SJCRH30 (cell line): ENCODE measurements at regions not wholly inside any gene's neighbourhood (a gene's known extent, or its start where the extent isn't known, plus 50 kb on each side); places are given as distances from the start of the nearest gene placed in this dataset.

Experiments used
- DNase-seq, 2 experiments: peaks; one replicate each; pipeline ENCODE4 v3.0.0-alpha.2; 2015 to 2020
- H3K27ac ChIP-seq: fragments of 250-450 bp; sonication (Bioruptor Pico); 2 replicates; pipeline ENCODE4 v1.5.1; 2020; ENCODE audit warnings: mild to moderate bottlenecking, moderate library complexity
- H3K27me3 ChIP-seq: fragments of 250-450 bp; sonication (Bioruptor Pico); 2 replicates; pipeline ENCODE4 v1.5.1; 2020; ENCODE audit warnings: mild to moderate bottlenecking, moderate library complexity
- H3K36me3 ChIP-seq: fragments of 250-450 bp; sonication (Bioruptor Pico); 2 replicates; pipeline ENCODE4 v1.5.1; 2020; ENCODE audit warnings: mild to moderate bottlenecking, moderate library complexity
- H3K4me1 ChIP-seq: fragments of 250-450 bp; sonication (Bioruptor Pico); 2 replicates; pipeline ENCODE4 v1.5.1; 2020; ENCODE audit warnings: mild to moderate bottlenecking, moderate library complexity
- H3K4me3 ChIP-seq: fragments of 250-450 bp; sonication (Bioruptor Pico); 2 replicates; pipeline ENCODE4 v1.5.1; 2020; ENCODE audit warnings: mild to moderate bottlenecking, moderate library complexity
- H3K9me3 ChIP-seq: fragments of 250-450 bp; sonication (Bioruptor Pico); replicated peaks from 2 replicates; pipeline ENCODE4 v1.5.1; 2020; ENCODE audit warnings: mild to moderate bottlenecking, moderate library complexity

GRCh38 chr4:143083756-143084472 is 100.8 kb upstream of the USP38 start:
- Histone ChIP-seq H3K4me3 (no peak overlapping the region), H3K27ac (no peak overlapping the region), H3K27me3 (no peaks in the 10 kb centered on the region), H3K9me3 (no peaks in the 10 kb centered on the region), H3K4me1 (peaks cover 14% of the 10 kb centered on the region), H3K36me3 (no peaks in the 10 kb centered on the region)
- peak; percentile 20 to 63 for DNase-seq

- H3K4me3 ChIP-seq, result no peak overlapping the region
- H3K27ac ChIP-seq, result no peak overlapping the region
- no peaks in the 10 kb centered on the region for H3K9me3 ChIP-seq
- DNase-seq, result peak in 1 of 2 experiments; percentile 10
- no peaks in the 10 kb centered on the region for H3K36me3 ChIP-seq
- peaks cover 14% of the 10 kb centered on the region for H3K4me1 ChIP-seq
- H3K27me3 ChIP-seq, result no peaks in the 10 kb centered on the region
Measured at GRCh38 chr4:143084566-143084965, 100.2 kb upstream of the USP38 start.

DNA sequence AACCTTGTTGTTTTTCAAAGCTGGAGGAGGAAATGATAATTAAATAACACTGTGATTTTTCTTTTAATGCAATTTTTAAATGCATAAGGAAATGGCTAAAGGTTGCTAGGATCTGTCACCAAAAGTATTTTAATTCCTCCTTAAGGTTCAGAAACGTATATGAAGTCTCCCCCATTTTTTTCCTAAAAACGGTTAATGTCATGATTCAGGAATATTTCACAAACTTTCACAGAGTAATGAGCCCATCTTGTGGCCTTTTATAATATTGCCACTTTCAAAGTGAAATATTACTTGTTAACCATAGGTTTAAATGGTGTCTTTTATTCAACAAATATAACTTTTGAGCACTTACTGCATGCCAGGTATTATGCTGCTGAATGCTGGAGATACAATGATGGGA is 99.5 kb upstream of the USP38 start:
- Histone ChIP-seq H3K9me3 (no peaks in the 10 kb centered on the region), H3K4me3 (no peak overlapping the region), H3K4me1 (peaks cover 14% of the 10 kb centered on the region), H3K27ac (no peak overlapping the region), H3K27me3 (no peaks in the 10 kb centered on the region), H3K36me3 (no peaks in the 10 kb centered on the region)
- peak in 1 of 2 experiments; percentile 35 for DNase-seq

DNA sequence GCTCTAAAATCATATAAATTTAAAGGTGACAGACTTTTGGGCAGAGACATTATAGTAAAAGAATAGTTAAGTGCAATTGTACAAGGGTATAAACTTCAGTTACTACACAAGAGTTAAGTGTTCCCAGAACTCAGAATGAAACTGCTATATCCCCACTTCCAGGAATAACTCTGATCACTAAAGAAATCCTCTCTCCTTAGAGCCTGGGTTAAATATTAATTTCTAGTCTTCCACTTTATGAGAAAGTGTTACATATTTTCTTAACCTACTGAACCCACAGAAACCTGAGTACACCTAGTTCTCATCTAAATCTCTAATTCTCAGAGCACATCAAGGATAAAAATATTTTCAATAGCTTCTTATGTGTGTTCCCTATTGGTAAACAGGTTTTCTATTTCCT is 99.1 kb upstream of the USP38 start:
- Histone ChIP-seq H3K36me3 (no peaks in the 10 kb centered on the region), H3K4me1 (peaks cover 14% of the 10 kb centered on the region), H3K9me3 (no peaks in the 10 kb centered on the region), H3K27me3 (no peaks in the 10 kb centered on the region), H3K27ac (no peak overlapping the region), H3K4me3 (no peak overlapping the region)
- no peak for DNase-seq

DNA sequence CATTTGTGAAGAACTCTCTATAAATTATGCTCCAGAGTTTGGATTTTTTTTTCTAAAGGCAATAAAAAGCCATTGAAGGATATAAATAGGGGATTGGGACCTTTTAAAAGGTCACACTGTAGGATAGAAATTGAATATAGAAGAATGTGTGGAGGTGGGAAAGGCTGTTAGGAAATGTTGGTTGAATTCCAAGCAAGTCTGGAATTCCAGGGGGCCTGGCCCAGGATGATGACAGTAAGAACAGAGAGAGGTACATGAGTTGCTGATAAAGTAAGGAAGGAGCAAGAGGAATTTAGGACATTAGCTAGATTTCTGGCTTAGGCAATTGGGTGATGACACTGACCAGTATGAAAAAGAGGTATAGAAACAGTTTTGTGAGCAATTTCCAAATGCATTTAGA is 95.4 kb upstream of the USP38 start:
- DNase-seq, result no peak
- H3K9me3 ChIP-seq, result no peaks in the 10 kb centered on the region
- no peak overlapping the region for H3K4me3 ChIP-seq

DNA sequence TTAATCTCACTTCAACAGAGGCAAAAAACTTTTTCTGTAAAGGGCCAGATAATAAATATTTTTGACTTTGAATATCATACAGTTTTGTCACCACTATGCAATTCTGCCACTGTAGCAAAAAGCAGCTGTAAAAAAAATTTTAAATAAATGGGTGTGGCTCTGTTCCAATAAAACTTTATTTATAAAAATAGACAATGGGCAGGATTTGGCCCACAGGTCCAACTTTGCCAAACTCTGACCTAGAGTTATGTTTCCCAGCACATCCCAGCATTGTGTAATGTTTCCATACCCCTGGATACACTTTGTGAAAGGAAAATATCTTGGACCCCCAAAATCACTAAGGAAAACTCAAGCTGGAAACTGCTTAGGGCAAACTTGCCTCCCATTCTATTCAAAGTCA is 94.9 kb upstream of the USP38 start:
- H3K27me3 ChIP-seq, result no peaks in the 10 kb centered on the region
- no peaks in the 10 kb centered on the region for H3K36me3 ChIP-seq
- no peak overlapping the region for H3K27ac ChIP-seq
- no peaks in the 10 kb centered on the region for H3K4me1 ChIP-seq
- no peaks in the 10 kb centered on the region for H3K9me3 ChIP-seq
- DNase-seq, result no peak
- H3K4me3 ChIP-seq, result no peak overlapping the region

More for the DNA sequence above, 95.4 kb upstream of the USP38 start:
- no peak overlapping the region for H3K27ac ChIP-seq
- H3K4me1 ChIP-seq, result 0 out of 2 replicates have a peak, but pooled peaks cover 5% of the 10 kb centered on the region
- H3K27me3 ChIP-seq, result no peaks in the 10 kb centered on the region
- no peaks in the 10 kb centered on the region for H3K36me3 ChIP-seq

- DNase-seq, result no peak
- H3K27me3 ChIP-seq, result no peaks in the 10 kb centered on the region
- H3K36me3 ChIP-seq, result no peaks in the 10 kb centered on the region
- no peaks in the 10 kb centered on the region for H3K4me1 ChIP-seq
- H3K9me3 ChIP-seq, result no peaks in the 10 kb centered on the region
- H3K27ac ChIP-seq, result no peak overlapping the region
- no peak overlapping the region for H3K4me3 ChIP-seq
Measured at GRCh38 chr4:143091862-143092261, 92.9 kb upstream of the USP38 start.

GRCh38 chr4:143095447-143095846 is 89.3 kb upstream of the USP38 start:
- no peaks in the 10 kb centered on the region for H3K9me3 ChIP-seq
- H3K27me3 ChIP-seq, result no peaks in the 10 kb centered on the region
- H3K4me1 ChIP-seq, result no peaks in the 10 kb centered on the region
- no peak overlapping the region for H3K4me3 ChIP-seq
- no peak overlapping the region for H3K27ac ChIP-seq
- no peaks in the 10 kb centered on the region for H3K36me3 ChIP-seq
- no peak for DNase-seq

GRCh38 chr4:143097751-143098150 is 87.0 kb upstream of the USP38 start:
- Histone ChIP-seq H3K36me3 (no peaks in the 10 kb centered on the region), H3K4me3 (no peak overlapping the region), H3K4me1 (no peaks in the 10 kb centered on the region), H3K27me3 (no peaks in the 10 kb centered on the region), H3K27ac (no peak overlapping the region), H3K9me3 (no peaks in the 10 kb centered on the region)
- no peak for DNase-seq

DNA sequence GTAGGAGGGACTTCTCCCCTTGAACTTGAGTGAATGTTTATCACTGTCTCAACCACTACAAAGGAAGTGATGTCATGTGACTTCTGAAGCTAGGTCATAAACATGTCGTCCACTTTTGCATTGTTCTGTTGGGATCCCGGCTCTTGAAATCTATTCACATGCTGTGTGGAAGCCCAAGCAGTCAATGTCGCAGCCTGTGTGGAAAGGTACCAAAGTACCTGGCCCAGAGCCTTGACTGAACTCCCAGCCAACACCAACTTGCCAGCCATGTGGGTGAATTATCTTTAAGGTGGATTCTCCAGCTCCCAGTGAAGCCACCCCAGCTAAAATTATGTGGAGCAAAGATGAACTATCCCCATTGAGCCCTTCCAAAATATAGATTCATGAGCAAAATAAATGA is 85.0 kb upstream of the USP38 start:
- H3K4me1 ChIP-seq, result no peaks in the 10 kb centered on the region
- no peak overlapping the region for H3K27ac ChIP-seq
- H3K36me3 ChIP-seq, result no peaks in the 10 kb centered on the region
- H3K4me3 ChIP-seq, result no peak overlapping the region
- no peaks in the 10 kb centered on the region for H3K9me3 ChIP-seq
- DNase-seq, result no peak
- H3K27me3 ChIP-seq, result no peaks in the 10 kb centered on the region

DNA sequence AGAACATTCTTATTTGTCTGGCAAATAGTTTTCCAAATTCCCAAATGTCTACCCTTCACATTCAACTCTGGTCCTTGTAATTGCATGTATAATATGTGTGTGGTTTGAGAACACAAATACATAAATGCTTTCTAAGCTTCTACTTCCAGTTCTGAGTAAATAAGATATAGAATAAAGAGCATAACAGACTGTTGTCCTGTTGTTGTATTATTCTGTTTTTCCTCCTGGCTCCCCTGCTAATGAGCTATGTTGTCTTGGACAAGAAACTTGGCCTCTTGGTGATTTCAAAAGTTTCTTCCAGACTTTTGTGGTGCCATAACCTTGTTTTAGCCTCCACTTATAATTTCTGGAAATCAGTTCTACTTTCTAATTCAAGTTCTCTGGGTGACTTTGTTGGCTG is 75.3 kb upstream of the USP38 start:
- H3K4me1 ChIP-seq, result no peaks in the 10 kb centered on the region
- H3K27me3 ChIP-seq, result no peaks in the 10 kb centered on the region
- no peak overlapping the region for H3K4me3 ChIP-seq
- DNase-seq, result no peak
- H3K9me3 ChIP-seq, result no peaks in the 10 kb centered on the region; the same call in 1 of the 2 replicates
- H3K27ac ChIP-seq, result no peak overlapping the region
- H3K36me3 ChIP-seq, result no peaks in the 10 kb centered on the region

GRCh38 chr4:143118663-143119062 is 66.1 kb upstream of the USP38 start:
- DNase-seq, result no peak
- H3K4me3 ChIP-seq, result no peak overlapping the region
- H3K4me1 ChIP-seq, result peaks cover 4% of the 10 kb centered on the region
- H3K27me3 ChIP-seq, result no peaks in the 10 kb centered on the region
- H3K9me3 ChIP-seq, result no peaks in the 10 kb centered on the region; the same call in 1 of the 2 replicates
- H3K36me3 ChIP-seq, result no peaks in the 10 kb centered on the region
- no peak overlapping the region for H3K27ac ChIP-seq

DNA sequence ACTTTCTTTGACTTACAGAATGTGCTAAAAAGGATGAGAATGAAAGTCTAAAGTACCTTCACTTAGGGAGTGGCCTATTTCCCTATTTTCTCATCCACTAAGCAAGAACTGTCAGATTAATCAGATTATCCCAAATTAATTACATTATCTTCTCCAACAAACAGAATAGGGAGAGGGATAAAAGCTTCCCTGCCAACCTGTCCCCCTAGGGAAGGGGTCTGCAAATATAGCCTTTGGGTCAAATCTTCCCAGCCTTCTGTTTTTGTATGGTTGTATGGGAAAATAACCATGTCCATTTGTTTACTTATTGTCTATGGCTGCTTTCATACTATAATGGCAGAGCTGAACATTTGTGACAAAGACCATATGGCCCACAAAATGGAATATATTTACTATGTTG is 57.1 kb upstream of the USP38 start:
- Histone ChIP-seq H3K4me3 (no peak overlapping the region), H3K9me3 (no peaks in the 10 kb centered on the region), H3K27me3 (no peaks in the 10 kb centered on the region), H3K36me3 (no peaks in the 10 kb centered on the region), H3K4me1 (no peaks in the 10 kb centered on the region), H3K27ac (no peak overlapping the region)
- no peak for DNase-seq

- H3K27ac ChIP-seq, result no peak overlapping the region
- H3K36me3 ChIP-seq, result no peaks in the 10 kb centered on the region
- H3K4me3 ChIP-seq, result no peak overlapping the region
- no peaks in the 10 kb centered on the region for H3K27me3 ChIP-seq
- H3K9me3 ChIP-seq, result no peaks in the 10 kb centered on the region
- DNase-seq, result no peak
- no peaks in the 10 kb centered on the region for H3K4me1 ChIP-seq
Measured at GRCh38 chr4:143133977-143134376, 50.7 kb upstream of the USP38 start.
